HG02610 (cell line): ENCODE measurements at regions not wholly inside any gene's neighbourhood (a gene's known extent, or its start where the extent isn't known, plus 50 kb on each side); places are given as distances from the start of the nearest gene placed in this dataset.

ENCODE experiments used
- ATAC-seq: cut with Tn5 transposase; IDR thresholded peaks from one replicate; pipeline ENCODE4 v1.9.1; 2021; ENCODE audit warnings: mild to moderate bottlenecking, moderate library complexity; ENCODE audit not compliant: unreplicated experiment

DNA sequence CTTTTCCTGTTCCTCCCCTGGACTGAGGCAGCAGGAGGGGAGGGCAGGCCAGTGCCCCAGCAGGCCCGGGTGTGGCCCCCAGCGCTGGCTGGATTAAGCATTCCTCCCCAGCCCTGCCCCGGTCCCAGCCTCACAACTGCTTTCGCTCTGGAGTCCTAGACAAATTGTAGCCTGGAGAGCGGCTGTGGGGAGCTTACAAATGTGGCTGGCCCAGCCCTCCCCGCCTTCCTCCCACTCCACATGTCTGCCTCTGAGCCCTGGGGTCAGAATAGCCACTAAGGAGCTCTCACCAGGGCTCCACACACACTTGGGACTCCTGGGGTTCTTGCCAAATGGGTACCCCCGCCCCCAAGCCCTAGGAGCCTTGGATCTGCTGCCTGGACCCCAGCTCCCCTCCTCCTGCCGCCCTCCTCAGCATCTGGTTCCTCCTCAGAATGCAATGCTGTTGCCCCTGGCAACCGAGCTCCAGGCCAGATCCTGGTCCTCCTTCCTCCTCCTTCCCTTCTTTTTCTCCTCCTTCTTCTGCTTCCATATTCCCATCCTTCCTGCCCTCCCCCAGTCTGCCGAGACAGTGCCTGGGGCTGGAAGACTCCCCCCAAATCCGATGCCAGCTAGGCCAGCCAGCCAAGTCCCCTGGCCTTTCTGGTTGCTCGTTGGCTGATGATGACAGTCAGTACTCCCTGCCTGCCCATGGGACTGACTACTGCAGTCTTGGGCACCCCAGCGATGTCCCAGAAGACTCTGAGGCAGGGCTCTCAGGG, 91.1 kb downstream of the LINGO1 start:
- ATAC-seq: no peak

GRCh38 chr15:77540312-77541060, 92.2 kb downstream of the LINGO1 start:
- no peak for ATAC-seq

- ATAC-seq: no peak
These were observed 93.8 kb downstream of the LINGO1 start for GRCh38 chr15:77538793-77539497.

- ATAC-seq: peak; percentile 69
These were observed 94.7 kb downstream of the LINGO1 start for GRCh38 chr15:77538027-77538451.

DNA sequence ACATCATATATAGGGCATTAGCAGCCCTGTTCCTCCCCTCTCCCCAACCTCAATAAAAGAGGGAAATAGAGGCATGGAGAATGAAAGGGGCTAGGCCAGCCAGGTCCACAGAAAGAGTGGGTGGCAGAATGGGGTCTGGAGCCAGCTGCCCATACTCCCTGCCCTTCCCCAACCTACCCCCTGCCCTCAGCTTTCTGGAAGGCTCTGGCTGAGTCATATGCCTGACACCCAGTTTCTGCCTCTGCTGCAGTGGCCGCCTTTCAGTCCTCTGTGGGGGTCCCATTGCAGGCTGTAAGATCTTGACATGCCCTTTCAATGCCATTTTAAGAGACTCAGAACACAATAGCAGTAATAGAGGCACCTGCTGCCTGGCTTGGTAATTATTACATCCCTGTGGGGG, 95.7 kb downstream of the LINGO1 start:
- ATAC-seq: no peak

GRCh38 chr15:77535845-77536244, 96.9 kb downstream of the LINGO1 start:
- ATAC-seq: no peak
